HG03135 (cell line): ENCODE measurements at regions not wholly inside any gene's neighbourhood (a gene's known extent, or its start where the extent isn't known, plus 50 kb on each side); places are given as distances from the start of the nearest gene placed in this dataset.
"Not testable (repeated sequence)": the region's sequence is repeated elsewhere in the genome, so short reads cannot be mapped to it uniquely, and the experiment has no call there.

Source experiments
- ATAC-seq: cut with Tn5 transposase; IDR thresholded peaks from one replicate; pipeline ENCODE4 v1.9.1; 2021; ENCODE audit warnings: mild to moderate bottlenecking, moderate library complexity; ENCODE audit not compliant: unreplicated experiment

DNA sequence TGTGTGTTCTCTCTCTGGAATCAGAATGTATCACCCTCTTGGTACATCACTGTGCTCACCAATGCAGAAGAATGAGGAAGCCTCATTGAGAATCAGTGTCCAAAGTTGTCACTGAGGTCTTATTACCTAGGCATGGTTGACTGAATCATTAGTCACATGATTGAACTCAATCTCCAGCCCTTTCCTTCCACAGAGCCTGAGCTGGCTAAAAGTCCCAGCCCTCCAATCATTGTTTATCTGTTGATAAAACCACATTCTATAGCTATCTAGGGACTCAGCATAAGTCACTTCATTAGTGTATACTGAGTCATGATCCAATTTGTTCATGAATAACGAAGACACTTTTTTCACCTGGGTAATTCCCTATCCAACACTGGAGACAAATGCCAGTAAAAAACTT lies 396.8 kb downstream of the TRAM1L1 start:
- ATAC-seq = no peak

DNA sequence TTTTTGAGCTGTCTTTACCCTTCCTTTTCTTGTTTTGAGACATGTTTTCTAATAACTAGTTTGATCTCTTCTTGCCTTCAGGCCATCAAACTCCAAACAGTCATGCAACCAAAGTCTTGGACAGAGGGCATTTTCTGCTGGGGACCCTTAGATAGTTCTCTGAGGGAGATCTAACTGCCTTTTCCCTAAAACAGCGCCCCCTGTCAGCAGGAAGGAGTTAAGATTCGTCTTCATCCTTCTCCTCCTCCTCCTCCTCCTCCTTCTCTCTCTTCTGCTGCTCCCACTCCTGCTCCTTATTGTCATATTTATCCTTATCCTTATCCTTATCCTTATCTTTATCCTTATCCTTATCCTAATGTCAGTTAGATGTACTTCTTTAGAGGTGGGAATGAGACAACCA lies 417.2 kb downstream of the TRAM1L1 start:
- ATAC-seq = no peak

DNA sequence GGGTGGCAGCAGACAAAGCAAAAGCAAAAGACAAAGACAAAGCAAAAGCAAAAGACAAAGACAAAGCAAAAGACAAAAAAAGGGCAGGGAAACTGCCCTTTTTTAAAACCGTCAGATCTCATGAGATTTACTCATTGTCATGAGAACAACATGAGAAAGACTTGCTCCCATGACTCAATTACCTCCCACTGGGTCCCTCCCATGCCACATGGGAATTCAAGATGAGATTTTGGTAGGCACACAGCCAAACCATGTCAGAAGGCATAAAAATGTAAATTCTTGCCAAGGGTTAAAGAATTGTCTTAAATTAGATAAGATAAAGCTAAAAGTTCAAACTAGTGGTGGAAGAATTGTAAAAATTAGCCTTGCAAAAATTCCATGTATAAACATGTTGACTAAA lies 419.7 kb downstream of the TRAM1L1 start:
- no peak for ATAC-seq

DNA sequence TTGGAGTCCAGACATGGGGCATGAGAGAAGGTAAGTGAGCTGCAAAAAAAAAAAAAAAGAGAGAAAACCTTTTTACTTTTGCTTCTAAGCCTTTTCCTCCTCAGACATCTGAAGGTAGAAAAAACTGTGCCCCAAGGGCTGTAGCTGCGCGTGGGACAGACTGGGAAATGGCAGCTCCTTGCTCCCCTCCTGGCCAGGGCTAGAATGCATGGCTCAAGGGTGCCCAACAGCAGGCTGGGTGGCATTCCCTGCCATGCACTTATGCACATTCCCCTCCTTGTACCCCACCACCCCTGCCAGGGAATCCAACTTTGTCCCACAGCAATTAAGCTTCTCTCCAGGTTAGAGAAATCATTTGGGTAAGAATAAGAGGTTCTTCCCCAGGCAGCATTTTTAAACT lies 421.2 kb downstream of the TRAM1L1 start:
- no peak for ATAC-seq

DNA sequence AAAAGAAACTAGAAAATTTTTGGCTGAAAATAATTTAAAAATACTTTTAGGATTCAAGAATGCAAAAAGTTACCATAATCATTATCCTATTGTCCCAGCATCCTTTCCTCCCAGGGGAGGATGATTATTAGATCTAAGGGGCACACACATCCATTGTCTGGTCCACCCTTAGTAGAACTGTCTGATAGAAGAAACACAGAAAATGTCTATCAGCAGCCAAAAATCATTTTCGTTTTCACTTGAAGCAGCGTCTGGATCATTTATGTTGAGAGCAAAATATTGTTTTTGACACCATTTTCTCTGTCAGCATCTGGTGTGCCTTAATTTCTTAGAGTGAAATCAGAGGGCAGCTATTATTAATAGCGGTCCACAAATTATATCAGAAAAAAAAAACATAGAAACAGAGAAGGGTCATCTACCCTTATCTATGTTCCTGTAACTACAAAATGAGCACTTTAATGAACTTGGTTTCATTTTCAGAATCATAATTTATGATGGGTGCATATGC lies 446.3 kb downstream of the TRAM1L1 start:
- no peak for ATAC-seq

DNA sequence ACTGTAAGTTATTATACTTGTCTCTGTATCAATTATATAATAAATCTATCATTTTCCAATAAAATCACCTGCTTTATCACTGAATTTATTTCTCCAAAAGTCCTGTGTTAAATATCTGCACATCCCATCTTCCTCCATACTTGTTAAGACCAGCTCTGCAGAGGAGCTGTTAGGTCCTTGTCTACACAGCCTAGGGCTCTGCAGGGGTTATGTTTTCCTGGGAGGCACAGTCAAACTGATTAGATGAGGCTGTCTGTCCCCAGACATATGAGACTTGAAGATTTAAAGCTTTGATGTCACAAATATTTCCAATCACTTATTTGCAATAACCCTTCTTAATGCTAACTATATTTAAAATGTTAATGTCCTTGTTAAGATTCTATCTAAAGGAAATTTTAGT lies 446.8 kb downstream of the TRAM1L1 start:
- no peak for ATAC-seq

DNA sequence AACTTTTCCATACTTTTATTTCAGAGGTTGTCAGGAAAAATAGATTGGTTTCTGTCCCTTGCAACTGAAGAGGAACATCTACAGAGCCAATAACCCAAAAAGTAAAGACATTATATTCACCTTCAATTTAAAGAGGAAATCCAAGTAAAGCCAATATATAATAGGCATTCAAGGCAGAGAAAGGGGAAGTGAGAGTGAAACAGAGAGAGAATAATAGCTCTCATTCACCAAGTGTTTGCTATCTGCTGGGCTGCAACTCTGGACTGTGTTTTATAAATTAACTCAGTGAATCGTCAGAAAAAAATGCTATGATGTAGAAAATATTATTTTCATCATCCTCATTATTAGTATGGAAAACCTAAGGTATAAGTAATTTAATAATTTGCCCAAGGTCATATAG lies 448.5 kb downstream of the TRAM1L1 start:
- peak; percentile 100 for ATAC-seq

DNA sequence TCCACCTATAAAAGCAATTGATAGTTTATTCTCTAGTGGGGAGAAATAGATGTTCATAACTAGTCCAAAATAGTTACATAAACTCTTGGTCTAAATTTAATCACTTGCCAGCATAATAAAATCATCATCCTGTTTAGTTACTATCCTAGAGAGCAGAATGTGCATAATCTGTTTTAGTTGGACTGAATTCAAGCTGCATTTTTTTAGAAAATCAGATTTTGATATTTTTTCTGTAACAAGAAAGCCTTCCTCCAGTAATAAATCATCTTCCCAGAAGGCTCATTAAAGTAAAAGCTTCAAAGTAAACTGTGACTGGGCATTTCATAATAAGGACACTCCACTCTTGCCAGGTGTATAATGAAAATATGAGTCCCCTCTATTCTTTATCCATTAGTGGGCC lies 453.1 kb downstream of the TRAM1L1 start:
- no peak for ATAC-seq

DNA sequence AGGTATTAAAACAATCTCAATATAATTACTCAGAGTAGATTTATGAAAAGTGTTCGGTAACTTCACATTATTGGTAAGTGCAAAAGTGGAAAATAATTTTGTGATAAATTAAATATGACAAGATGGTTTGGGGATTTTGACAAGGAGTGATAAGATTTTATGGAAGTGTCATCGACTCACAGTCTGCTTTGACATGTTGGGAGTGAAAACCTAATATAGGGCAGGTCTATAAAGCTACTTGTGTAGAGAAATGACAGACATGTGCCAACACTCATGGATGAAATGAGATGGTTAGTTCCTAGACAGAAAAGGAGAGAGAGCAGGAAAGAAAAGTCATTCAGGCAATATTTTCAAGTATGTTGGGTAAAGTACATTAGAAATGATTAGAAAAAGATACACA lies 456.8 kb downstream of the TRAM1L1 start:
- ATAC-seq = no peak

DNA sequence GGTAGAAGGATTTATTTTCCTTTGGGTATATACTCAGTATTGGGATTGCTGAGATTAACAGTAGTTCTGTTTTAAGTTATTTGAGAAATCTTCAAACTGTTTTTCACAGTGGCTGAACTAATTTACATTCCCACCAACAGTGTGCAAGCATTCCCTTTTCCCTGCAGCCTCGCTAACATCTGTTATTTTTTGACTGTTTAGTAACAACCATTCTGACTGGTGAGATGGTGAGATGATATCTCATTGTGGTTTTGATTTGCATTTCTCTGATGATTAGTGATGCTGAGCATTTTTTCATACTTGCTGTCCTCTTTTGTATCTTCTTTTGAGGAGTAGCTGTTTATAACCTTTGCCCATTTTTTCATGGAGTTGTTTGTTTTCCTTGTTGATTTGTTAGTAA lies 457.8 kb downstream of the TRAM1L1 start:
- no peak for ATAC-seq

DNA sequence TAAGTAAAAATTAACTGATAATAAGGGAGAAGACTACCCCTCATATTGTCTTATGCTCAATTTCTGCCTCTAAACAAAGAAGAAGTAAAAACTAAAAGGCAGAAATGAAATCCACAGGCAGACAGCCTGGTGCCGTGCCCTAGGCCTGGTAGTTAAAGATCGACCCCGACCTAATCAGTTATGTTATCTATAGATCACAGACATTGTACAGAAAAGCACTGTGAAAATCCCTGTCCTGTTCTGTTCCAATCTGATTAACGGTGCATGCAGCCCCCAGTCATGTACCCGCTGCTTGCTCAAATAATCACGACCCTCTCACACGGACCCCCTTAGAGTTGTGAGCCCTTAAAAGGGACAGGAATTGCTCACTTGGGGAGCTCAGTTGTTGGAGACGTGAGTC lies 465.9 kb downstream of the TRAM1L1 start:
- not testable (repeated sequence) for ATAC-seq

DNA sequence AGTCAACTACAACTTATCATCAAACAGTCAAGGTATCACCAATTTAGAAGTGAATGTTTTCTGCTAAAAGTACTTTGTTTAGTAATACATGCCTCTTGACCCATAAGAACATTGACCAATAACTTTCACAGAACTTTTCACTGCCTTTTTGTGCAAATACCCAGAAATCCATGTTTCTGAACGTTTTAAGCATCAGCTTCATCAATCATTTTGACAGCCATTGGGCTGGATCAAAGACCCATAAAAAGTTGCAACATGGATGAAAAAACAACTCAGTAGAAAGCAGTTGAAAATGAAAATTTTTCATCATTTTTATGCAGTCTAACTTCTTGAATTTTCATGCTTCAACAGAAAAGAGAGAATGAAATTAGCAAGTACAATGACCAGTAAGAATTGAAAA lies 466.7 kb downstream of the TRAM1L1 start:
- ATAC-seq = no peak

DNA sequence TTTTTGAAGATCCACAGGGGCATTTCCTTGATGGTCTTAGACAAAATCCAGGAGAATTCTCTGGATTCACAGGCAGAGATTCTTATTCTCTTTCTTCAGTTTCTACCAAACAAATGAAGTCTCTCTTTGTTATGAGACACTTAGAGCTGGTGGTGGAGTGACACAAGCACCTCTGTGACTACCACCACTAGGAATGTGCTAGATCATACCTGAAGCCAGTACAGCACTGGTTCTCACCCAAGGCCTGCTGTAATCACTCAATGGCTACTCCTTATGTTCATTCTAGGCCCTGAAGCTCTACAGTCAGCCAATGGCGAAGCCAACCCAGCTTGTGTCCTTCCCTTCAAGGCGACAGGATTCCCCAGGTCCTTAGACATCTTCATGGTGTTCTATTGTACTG lies 482.3 kb downstream of the TRAM1L1 start:
- ATAC-seq = no peak

DNA sequence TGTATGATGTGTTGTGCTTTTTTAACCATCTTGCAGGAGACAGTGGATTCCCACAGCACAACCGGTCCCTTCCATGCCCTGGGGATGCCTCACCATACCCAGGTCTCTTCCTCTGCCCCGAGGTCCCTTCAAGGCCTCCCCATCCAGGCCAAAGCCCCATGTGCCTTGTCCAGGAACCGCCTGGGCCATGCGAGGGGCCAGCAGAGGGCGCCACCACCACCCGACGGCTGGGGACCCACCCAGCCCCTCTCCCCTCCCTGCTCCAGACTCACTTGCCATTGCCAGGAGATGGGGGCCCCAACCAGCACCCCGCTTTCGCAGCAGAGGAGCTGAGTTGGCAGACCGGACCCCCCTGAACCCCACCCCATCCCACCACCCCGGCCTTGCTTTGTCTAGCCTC lies 485.5 kb downstream of the TRAM1L1 start:
- no peak for ATAC-seq

DNA sequence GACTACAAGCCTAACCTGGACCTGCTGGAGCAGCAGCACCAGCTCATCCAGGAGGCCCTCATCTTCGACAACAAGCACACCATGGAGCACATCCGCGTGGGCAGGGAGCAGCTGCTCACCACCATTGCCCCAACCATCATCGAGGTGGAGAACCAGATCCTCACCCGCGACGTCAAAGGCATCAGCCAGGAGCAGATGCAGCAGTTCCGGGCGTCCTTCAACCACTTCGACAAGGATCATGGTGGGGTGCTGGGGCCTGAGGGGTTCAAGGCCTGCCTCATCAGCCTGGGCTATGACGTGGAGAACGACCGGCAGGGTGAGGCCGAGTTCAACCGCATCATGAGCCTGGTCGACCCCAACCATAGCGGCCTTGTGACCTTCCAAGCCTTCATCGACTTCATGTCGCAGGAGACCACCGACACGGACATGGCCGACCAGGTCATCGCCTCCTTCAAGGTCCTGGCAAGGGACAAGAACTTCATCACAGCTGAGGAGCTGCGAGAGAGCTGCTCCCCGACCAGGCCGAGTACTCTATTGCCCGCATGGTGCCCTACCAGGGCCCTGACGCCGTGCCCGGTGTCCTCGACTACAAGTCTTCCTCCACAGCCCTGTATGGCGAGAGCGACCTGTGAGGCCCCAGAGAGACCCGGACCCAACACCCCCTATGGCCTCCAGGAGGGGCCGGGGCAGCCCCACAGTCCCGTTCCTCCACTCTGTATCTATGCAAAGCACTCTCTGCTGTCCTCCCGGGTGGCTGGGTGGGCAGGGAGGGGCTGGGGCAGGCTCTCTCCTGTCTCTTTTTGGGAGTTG lies 486.2 kb downstream of the TRAM1L1 start:
- ATAC-seq = no peak

DNA sequence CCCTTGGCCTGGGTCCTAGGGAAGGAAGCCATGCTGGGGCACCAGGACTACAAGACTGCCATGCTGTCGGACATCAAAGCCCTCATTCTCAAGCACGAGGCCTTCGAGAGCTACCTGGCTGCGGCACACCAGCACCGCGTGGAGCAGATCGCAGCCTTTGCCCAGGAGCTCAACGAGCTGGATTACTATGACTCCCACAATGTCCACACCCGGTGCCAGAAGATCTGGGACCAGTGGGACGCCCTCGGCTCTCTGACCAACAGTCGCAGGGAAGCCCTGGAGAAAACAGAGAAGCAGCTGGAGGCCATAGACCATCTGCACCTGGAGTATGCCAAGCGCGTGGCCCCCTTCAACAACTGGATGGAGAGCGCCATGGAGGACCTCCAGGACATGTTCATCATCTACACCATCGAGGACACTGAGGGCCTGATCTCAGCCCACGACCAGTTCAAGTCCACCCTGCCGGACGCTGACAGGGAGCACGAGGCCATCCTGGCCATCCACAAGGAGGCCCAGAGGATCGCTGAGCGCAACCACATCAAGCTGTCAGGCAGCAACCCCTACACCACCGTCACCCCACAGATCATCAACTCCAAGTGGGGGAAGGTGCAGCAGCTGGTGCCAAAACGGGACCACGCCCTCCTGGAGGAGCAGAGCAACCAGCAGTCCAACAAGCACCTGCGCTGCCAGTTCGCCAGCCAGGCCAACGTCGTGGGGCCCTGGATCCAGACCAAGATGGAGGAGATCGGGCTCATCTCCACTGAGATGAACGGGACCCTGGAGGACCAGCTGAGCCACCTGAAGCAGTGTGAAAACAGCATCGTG lies 487.0 kb downstream of the TRAM1L1 start:
- no peak for ATAC-seq

DNA sequence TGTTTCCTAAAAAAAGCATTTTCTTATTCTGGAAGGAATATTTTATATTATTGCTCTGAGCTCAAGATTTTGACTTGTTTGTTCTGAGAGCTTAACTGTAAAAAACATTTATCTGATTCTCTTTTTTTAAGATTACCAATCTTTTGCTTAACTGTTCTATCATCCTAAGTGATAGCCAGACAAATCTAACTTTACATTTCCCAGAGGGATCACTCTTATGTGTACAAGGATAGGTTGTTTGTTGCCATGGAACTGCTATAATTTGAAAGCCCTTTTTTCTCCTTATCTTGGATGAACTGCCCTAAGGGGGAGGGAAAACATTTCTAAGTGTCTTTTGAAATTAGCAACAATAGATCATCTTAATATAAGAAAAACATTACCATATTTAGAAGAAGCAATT lies 494.7 kb downstream of the TRAM1L1 start:
- no peak for ATAC-seq

DNA sequence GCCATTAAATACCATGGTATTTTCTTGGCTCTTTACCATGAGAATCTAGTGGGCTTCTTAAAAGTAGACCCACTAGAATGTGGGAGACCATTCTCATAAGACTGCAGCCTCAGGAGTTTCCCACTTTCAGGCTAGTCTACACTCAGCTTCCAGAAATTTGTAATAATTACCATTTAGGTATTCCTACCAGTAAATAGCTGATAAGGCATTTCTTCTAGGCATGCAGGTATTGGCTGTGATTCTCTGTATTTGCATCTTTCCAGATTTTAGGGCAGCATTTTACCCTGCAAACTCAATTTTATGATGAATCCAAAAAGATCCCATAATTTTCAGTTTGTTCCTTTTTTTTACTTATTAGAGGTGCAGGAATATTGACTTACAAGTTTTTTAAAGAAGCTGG lies 496.6 kb downstream of the TRAM1L1 start:
- no peak for ATAC-seq

DNA sequence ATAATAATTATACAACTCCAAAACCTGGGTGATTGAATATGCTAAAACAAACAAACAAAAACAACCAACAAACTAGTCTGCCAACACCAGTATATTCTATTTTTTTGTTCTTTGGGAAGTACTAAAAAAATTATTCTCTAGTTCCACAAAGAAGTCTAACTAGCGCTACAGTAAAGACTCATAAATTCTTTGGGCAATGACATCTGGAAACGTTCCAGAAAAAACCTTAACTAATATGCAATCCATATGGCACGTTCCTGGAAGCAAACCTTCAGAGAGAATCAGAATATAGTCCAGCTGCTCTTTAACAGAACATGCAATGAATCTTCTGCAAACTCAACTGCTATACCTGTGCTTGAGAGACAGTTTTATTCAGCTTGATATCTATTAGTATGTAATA lies 500.1 kb downstream of the TRAM1L1 start:
- no peak for ATAC-seq

DNA sequence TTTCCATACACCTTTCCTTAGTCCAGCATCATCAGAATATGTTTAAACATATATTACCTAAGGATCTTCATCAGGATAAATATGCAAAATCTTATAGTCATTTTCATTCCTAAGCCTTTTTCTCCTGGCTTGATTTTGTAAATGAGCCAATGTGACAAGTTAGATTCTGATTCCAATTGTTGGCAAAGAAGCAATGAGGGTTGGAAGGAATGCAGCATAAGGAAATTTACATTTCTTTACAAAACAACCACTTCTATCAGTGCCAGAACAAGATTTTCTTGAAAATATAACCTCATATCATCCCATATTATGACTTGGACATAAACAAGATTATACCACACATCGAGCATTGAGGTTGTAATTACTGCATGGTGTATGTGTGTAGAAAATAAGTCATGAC lies 508.1 kb downstream of the TRAM1L1 start:
- ATAC-seq = no peak

DNA sequence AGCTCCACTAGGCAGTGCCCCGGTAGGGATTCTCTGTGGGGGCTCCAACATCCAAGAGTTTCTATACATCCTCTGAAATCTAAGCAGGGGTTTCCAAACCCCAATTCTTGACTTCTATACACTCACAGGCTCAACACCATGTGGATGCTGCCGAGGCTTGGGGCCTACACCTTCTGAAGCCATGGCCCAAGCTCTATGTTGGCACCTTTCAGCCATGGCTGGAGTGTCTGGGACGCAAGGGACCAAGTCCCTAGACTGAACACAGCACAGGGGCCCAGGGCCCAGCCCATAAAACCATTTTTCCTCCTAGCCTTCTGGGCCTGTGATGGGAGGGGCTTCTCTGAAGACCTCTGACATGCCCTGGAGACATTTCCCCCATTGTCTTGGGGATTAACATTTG lies 511.8 kb downstream of the TRAM1L1 start:
- no peak for ATAC-seq

DNA sequence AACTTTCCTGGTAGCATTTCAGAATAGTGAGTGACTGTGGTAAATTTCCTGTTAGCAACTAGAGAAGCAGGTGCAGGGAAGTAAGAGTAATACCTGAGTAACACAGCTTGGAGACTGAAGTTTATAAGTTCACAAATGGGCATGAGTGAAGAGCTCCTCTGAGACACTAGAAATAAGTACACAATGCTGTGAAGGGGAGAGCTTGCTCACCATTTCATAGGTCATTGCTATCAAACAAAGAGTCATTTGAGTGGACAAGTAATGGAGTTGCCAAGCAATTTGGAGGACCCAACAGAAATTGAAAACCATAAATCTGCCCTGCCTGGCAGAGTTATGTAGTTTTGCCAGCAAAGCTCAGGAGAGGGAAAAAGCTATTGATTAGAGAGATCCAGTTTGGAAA lies 523.6 kb downstream of the TRAM1L1 start:
- no peak for ATAC-seq
